ENCODE measurements at regions not wholly inside any gene's neighbourhood (a gene's known extent, or its start where the extent isn't known, plus 50 kb on each side); places are given as distances from the start of the nearest gene placed in this dataset.

DNA sequence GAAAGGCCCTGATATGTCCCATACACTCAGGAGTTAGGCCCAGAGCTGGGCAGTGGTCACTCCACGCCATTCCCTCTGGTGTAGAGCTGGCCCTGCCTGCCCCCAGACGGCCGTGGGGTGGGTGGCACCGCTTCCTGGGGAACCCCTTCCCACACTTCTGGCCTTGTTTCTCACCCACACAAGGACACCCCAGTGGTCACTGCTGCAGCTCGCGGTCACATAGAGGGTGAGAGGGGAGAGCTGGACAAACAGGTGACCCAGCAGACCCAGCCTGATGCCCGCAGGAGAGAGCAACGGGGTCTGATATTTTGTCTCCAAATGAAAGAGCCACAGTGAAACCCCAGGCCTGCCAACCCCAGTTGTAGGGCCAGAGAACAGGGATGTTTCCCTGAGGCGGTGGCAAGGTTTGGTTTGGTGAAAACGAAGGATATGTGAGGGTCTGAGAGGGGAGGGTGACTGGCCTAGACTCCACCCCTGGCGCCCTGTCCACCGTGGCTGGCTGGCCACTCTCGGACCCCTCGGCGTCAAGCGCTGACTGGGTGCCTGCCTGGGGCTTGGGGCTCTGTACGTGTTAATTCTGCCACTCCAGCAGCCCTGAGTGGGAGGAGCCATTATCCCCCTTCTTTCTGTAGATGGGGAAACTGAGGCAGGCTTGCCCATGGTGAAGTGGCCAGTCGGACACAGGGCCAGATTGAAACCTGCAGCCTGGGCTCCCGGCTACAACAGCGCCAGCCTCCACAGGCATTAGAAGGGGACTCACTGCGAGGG, 71.0 kb upstream of the PPARA start:
- DNase-seq = no peak

DNA sequence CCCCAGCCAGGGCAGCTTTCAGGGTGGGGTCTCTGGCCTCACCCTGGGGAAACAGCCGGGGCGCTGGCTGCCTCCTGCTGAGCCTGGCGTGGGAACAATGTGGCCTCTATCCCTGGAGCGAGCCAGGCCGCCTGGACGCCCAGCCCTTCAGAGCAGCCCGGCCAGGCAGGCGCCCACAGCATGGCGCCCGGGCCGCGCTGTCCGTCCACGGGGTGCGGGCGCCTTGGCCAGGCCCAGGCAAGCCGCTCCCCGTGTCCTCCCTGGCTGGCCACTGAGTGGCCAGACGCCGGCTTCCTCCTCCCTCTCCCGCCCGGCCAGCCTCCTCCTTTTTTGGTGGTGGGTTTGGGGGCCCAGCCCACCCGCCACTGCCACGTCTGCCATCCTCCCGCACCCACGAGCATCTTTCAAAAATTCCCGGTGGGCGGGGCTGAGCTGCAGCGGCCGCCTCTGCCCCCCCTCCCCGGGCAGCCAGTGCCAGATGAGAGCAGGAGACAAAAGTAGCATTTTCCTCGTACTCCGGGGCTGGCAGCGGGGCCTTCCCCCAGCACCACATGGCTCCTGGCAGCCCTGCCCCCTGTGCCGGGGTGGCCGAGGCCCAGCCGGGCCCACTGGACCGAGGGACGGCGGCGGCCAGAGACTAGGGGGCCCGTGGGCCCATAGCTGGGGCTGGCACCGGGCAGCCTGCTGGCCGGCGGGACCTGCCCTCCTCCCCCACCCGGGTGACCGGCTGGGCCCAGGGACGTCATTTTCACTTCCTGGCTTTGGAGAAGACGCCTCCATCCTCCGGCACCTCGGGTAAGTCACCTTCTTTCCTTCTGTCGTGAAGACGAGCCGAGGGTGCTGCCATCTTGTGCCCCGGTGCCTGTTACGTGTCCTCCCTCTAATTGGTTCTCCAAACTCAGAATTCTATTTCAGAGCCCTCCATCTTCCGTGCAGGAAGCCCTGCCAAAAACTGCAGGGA, 70.2 kb upstream of the PPARA start:
- no peak for DNase-seq

DNA sequence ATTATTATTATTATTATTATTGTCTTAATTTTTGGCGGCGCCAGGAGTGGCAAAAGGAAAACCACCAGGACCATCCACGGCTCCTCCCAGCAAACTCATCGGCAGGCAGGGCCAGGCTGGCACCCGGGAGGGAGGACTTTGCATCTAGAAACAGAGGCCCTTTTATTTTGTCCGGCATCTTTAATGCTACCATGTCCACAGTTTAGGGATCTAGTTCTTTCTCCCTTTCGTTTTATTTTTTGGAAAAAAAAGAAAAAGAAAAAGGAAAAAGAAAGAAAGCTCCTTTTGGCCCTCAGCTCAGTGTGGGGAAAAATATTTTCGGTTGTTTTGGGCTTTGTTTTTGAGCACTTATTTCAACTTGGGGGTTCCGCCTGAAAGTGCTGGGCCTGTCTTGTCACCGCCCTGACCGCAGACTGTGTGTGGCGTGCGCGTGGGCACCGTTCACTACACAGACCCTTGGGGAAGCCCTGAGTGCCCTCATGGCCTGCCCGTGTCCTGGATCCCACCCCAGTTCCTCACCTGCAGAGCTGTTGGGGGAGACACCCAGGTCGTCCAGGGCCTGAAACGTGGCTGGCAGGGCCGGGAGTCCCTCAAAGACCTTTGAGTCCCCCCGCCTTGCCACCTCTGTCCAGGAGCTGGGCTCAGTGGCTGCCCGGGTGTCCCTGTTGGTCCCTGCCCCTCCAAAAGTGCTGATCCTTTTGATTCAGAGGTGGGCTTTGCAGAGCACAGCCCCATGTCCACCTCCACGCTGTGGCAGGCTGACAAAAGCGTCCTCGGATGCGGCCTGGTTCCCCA, 69.1 kb upstream of the PPARA start:
- no peak for DNase-seq

DNA sequence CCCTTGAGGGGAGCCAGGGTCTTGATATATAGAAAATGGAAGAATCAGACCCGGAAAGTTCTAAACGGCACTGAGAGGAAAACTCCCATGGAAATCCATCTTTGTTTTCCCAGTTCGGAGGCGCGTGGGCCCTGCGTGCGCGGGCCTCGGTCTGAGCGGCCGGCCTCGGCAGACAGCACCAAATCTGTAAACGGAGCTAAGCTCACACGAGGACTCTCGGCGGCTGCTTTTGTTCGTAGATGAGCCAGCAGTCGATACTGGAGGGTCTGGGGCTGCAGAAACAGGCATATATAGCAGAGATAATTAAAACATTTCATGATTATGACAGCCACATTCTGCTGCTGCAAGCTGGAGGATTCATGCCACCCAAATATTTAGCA, 68.5 kb upstream of the PPARA start:
- no peak for DNase-seq

DNA sequence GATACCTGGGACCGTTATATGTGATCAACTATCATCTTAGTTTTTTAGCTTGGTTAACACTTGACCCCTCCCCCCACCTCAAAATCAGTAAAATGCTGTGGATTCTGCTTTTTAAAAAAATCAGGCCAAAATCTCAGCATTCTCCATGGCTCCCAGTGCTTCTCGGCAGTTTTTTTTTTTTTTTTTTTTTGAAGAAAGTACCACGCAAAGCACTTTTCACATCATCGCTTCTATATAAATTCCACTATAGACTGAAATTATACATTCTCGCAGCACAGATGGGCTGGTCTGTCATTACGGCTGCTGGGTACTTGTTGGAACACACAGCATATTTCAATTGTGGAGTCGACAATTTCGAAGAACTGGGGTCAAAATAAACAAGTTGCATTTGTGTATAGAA, 67.7 kb upstream of the PPARA start:
- no peak for DNase-seq

DNA sequence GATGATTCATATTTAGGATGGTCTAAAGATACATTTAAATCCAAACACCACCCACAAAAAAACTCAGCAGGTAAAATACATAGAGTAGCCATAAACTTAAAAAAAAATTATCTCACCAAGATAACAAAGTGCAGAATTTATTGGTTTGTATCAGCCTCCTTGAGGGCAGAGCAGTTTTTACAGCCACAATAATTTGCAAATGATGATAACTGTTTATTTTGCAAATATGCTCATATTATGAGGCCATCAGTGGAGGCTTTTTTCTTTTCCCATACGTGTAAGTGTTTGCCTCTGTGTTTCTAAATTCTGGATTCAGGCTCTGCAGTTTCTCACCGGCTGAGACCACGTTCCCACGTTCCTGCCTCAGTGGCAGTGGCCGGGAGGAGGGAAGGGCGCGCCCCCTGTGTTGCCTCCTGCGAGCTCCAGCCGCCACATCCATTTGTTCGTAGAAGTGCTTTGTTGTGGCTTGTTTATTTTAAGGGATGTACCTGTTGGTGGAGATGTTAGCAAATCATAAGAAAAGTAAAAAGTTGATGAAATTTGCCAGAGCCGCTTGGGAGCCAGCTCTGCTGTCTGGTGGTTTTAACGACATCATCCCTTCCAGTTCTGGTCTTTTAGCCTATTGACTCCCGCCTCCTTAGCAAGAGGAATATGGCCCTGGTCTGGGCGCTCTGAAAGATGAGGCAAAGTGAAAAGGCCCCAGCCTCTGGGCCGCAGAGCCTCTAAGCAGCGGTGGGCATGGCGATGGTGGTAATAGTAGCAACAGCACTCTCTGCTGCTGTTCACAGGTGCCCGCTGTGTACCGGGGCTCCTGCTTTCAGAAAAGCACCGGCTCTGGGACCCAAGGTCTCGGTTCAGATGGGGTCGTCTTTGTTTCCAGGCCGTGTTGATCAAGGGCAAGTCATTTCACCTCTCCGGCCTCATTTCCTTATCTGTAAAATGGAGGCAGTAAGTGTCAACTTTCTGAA, 66.7 kb upstream of the PPARA start:
- no peak for DNase-seq

DNA sequence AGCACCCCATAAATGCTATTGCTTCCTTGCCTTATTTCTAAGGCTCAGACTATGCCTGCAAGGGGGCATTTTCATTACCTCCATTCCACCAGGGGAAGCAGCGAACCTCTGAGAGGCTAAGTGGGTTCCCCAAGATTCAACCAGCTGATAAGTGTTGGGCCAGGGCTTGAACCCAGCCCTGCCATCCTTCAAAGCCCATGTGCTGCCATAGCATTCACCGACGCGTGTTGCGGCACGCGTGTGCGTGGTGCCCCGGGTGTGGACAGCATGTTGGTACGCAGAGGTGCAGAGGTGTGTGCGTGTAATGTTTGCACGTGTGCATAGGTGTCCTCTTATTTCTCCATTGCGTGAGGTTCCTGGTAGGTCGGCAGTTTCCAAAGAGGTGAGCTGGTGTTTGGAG, 66.0 kb upstream of the PPARA start:
- DNase-seq = no peak

DNA sequence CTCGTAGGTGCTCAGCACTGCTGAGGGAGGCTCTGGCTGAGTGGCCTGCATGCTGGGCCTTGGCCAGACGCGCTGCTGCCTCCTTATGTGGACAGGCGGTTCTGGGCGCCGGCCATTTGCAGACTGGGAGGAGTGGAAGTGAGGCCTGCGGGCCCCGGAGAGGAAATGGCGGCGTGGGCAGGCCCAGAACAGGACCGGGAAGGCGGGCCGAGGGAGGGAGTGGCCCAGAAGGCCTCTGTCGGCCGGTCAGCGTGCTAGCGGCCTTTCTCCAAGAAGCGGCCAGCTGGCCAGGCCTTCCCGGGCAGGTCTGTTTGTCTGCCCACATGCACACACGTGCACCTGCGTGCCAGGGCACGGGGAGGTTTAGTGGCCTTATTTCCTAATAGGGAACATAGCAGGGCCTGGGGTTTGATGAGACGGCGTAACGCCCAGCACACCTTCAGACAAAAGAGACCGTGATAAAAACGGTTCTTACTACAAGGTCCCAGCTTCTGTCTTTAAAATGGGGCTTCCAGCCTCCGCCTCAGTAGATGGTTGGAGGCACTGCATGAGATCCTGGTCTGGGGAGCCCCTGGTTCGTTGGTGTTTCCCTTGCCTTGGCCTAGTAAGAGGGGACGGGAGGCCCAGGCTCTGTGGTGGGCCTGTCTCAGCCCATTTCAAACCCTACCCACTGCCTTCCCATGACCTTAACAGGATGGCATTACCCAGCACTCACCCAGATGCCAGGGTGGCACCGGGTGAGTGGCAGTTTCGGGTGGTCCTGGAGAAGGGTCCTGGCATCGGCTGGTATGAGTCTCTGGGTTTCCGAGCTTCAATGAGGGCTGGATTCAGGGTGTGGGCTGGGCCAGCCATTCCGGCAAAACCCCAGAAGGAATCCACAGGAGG, 65.1 kb upstream of the PPARA start:
- DNase-seq = no peak

DNA sequence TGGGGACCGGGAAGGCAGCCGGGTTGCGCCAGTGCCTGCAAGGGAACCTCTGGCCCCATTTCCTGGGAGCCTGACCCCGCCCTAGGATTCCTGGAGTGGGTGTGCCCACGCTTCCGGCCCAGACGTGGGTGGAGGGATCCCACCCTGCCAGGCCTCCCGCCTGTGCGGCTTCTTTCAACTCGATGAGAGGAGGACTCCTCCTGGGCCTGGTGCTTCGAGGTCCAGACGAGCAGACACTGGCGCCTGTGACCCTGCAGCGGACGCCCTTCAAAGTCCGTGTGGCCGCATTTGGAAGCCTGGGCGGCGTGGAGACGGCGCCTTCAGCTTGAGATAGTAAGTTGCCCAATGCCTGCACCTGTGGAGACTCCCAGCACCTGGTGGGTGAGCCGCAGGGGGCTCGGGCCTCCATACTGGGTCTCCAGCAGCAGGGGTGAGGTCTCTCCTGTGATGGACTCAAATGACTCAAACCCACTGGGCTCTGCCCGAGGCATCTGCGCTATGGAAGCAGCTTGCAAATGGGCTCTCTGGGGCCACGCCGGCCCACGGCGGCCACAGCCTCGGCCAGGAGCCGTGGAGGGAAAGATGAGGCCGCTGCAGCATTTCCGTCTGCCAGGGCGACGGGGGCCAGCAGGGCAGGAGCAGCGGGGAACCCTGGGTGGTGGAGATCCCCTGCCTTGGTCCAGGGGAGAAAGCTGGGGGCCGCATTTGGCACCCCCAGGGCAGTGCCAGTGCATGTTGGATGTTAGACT, 64.3 kb upstream of the PPARA start:
- DNase-seq = no peak

DNA sequence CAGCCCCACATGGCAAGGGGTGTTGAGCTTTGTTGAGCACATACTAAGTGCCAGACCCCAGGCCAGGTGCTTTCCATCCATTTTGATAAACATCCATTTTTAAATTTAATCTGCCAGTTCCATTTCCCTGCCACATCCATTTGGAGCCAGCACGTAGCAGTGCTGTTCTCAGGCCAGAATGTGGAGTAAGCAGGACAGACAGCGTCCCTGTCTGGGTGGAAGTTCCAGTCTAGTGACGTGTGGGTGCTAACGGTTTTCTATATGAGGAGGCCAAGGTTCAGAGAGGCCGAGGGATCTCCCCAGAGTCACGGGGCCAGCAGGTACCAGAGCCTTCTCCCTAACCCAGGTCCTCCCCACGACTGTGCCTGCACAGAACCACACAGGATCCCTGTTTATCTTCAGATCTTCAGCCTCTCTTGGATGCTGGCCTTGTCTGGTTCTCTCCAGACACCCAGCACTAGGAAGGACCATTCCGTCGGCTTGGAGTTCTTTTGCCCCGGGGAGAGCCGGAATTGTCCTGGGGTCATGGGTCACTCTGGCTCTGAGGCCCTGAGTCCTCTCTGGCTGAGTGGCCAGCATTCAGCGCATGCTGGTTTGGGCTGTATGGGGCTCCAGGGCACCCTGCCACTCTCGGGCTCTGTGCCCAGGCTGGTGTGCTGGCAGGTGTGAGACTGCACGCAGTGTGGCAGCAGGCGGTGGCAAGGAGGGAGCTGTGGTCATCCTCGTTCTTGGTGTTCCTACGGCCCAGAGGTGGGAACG, 63.6 kb upstream of the PPARA start:
- no peak for DNase-seq

DNA sequence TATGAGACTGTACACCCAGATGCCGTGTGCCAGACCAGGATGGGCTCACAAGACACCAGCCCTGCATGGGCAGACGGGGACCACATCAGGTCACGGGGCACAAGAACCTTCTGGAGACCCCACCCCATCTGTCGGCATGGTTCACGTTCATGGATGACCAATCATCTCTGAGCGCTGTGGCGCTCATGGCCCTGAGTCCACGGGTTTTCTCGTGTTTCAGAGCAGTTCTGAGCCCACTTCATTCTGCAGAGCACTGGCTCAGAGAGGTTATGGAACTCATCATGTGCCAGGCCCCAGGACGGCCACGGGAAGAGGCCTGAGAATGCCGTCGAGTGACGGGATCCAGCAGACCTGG, 63.0 kb upstream of the PPARA start:
- DNase-seq = no peak

DNA sequence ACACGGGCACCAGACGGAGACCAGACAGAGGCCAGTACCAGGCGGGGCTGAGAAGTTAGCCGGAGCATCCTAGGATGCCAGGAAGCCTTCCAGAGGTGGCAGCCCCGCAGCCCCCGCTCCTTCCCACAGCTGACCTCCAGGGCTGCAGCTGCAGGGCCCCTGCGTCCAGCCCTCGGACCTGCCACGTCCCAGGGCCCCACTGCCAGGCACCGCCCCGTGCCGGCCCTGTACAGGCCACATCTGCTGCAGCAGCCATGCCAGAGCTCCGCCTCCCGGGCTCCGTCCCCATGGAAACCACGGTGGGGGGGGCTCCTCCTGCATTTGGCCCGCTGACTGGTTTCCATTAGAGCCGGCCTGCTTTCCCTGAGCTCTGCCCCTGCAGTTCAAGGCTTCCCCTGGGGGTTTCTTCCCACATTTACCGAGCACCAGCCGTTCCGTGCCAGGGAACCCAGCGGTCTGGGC, 62.5 kb upstream of the PPARA start:
- no peak for DNase-seq

DNA sequence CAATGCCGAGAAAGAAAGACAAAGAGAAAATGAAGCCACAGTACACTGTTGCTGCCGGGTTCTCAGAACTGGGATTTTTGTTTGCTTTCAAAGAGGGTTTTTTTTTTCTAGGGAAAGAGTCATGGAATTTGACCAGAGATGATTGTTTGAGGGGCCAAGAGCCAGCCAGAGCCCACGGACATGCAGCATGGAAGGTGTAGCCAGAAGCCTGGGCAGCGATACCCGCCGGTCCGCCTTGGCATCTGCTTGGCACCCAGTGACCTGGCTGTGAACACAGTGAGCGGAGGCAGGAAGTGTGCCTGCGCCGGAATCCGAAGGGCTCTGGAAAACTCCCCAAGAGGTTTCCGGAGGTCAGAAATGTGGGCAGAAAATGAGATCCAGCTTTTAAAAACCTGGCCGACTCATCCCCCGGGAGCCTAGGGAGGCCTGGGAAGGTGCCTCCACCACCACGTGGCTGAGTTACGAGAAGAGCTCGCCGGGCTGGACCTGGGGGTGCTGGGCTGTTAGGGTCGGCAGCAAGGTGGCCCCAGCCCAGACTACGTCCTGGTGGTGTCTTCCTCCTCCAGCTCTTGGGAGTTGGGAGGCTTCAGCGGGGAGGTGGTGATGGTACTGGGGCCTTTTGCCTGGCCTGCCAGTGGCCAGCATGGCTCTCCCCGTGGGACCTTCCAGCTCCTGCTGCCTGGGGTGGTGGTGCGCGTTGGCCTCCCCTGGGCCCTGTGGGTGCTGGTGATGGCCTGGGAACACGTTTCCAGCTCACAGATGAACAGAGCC, 61.6 kb upstream of the PPARA start:
- no peak for DNase-seq

DNA sequence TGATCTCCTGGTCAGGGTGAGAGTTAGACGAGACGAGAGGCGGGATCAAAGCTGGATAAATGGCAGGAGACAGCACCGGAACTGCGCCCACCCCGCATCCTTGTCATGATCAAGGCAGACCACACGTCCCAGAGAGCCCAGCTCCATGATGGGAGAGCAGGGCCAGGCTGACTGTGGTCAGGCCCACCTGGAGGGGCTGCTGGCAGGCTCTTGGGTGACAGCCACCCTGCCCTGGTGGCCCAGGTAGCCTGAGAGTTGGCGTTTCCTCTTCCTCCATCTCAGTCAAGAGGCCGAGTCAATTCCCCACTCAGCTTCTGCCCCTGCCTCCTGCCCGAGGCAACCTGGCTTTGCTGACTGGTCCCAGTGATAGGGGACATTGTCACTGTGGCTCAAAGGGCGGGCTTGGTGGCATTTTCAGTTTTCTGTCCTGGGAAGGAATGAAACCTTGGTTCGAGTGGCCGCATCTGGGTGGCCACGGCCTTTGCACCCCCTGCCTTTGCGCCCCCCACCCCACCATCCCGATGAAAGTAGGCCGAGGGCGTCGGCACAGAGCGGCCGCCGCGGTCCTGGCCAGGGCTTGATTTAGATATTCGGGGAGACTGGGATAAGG, 60.8 kb upstream of the PPARA start:
- DNase-seq = no peak

DNA sequence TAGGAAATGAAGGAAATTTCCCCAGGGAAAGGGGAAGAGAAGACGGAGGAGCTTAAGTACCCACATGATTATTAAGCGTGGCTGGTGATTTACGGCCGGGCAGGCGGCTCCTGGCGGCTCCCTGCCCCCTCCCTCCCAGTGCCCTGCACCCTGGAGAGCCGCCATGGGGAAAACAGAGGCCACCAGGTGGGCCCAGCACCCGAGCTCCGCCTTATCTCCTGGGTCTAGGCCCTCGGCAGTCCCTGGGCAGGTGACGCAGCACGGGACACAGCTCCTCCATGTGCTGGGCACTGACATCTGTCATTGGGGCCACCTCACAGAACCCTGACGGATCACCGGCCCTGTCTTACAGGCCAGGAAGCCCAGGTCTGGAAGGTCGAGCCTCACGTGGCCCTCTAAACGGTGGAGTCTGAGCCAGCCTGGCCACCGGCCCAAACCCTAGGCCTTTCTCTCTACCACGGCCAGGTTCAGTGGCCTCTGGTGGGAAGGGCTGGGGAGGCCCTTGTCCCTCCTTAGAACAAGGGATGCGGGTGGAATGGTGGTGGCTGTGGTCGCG, 60.2 kb upstream of the PPARA start:
- DNase-seq = no peak

DNA sequence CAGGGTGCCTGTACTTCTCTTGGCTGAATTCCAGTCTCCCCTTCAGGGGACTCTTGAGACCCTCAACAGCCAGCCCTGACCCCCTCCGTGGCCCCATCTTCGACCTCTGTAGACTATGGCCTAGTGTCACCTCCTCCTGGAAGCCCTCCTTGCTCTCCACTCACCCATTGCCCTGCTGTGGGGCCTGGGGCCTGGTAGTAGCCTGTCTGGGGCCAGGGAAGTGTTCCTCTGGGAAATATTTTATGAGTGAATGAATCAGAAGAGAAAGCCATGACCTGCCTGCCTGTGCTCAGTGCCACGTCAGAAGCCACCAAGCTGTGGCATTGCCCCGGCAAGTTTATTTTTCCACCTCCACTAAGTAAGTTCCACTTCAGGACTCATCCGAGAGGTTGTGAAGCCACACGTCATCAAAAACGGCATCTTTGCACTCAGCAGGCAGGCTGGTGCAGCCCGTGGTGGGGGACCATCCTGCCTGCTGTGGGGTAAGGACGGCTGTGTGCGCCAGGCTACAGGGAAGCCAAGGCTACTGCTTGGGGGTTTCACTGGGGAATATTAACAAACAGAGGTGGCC, 59.6 kb upstream of the PPARA start:
- no peak for DNase-seq

DNA sequence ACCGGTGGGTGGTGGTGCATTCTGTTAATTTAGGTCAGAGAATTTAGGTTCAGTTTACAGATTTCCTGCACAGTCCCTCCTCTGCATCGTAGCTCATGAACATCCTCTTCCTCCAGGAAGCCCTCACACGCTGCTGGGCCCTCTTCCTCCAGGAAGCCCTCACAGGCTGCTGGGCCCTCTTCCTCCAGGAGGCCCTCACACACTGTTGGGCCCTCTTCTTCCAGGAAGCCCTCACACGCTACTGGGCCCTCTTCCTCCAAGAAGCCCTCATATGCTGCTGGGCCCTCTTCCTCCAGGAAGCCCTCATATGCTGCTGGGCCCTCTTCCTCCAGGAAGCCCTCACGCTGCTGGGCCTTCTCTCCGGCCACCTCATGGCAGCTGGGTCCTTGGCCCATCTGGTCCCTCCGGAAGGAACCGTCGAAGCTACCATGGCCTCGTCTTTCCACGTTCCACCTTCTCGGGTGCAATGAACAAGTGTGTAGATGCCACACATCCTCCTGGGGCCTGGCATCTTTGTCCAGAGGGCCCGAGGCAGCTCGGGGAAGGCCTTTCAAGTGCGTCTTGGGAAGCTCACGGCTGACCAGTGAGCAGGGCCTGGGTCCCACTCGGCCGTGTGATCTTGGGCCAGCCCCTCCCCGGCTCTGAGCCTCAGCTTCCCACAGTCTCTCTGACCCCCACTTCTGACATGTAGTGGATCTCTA, 58.9 kb upstream of the PPARA start:
- no peak for DNase-seq

All from stimulated activated naive CD4-positive, alpha-beta T cell (primary cell).